ENCODE measurements at regions not wholly inside any gene's neighbourhood (a gene's known extent, or its start where the extent isn't known, plus 50 kb on each side); places are given as distances from the start of the nearest gene placed in this dataset.

GRCh38 chr4:59612235-59612634 lies 1587.9 kb upstream of the ADGRL3 start:
- TF ChIP-seq CTCF (conservative IDR thresholded peaks at IDR 0.05 in 1 of 2, IDR thresholded peaks at IDR 0.05 in 1 of 2; ENCODE audit: extremely low read depth in 1 of 2, insufficient read depth in 1 of 2, low read depth in 1 of 2, low read length in 2 of 2): no peak
- no peak for TF ChIP-seq EZH2 (IDR thresholded peaks at IDR 0.05; ENCODE audit: borderline replicate concordance, low read length)

All from mammary epithelial cell (primary cell).